ENCODE measurements at regions not wholly inside any gene's neighbourhood (a gene's known extent, or its start where the extent isn't known, plus 50 kb on each side); places are given as distances from the start of the nearest gene placed in this dataset.

- DNase-seq (ENCODE audit: low read depth in 4 of 4, low spot score in 3 of 4): no peak
Measured at GRCh38 chr2:237213315-237214022, 127.8 kb downstream of the COPS8 start.

GRCh38 chr2:237214030-237214675 is 128.5 kb downstream of the COPS8 start:
- DNase-seq (ENCODE audit: low read depth in 4 of 4, low spot score in 3 of 4): no peak

- no peak for DNase-seq (ENCODE audit: low read depth in 4 of 4, low spot score in 3 of 4)
Measured at GRCh38 chr2:237214963-237215362, 129.3 kb downstream of the COPS8 start.

- DNase-seq (ENCODE audit: low read depth in 4 of 4, low spot score in 3 of 4): no peak
Measured at GRCh38 chr2:237217995-237218616, 132.4 kb downstream of the COPS8 start.

- DNase-seq (ENCODE audit: low read depth in 4 of 4, low spot score in 3 of 4): no peak
Measured at GRCh38 chr2:237218756-237219155, 133.1 kb downstream of the COPS8 start.

GRCh38 chr2:237219826-237220225 is 134.1 kb downstream of the COPS8 start:
- DNase-seq (ENCODE audit: low read depth in 4 of 4, low spot score in 3 of 4): no peak

- no peak for DNase-seq (ENCODE audit: low read depth in 4 of 4, low spot score in 3 of 4)
Measured at GRCh38 chr2:237221443-237221842, 135.8 kb downstream of the COPS8 start.

GRCh38 chr2:237222178-237222577 is 136.5 kb downstream of the COPS8 start:
- no peak for DNase-seq (ENCODE audit: low read depth in 4 of 4, low spot score in 3 of 4)

GRCh38 chr2:237222601-237223041 is 136.9 kb downstream of the COPS8 start:
- no peak for DNase-seq (ENCODE audit: low read depth in 4 of 4, low spot score in 3 of 4)

GRCh38 chr2:237223201-237223861 is 137.6 kb downstream of the COPS8 start:
- no peak for DNase-seq (ENCODE audit: low read depth in 4 of 4, low spot score in 3 of 4)

GRCh38 chr2:237227190-237227589 is 141.5 kb downstream of the COPS8 start:
- DNase-seq (ENCODE audit: low read depth in 4 of 4, low spot score in 3 of 4): no peak

GRCh38 chr2:237227592-237228280 is 142.0 kb downstream of the COPS8 start:
- no peak for DNase-seq (ENCODE audit: low read depth in 4 of 4, low spot score in 3 of 4)

- no peak for DNase-seq (ENCODE audit: low read depth in 4 of 4, low spot score in 3 of 4)
Measured at GRCh38 chr2:237228281-237228625, 142.6 kb downstream of the COPS8 start.

GRCh38 chr2:237229905-237230304 is 144.2 kb downstream of the COPS8 start:
- DNase-seq (ENCODE audit: low read depth in 4 of 4, low spot score in 3 of 4): no peak

- no peak for DNase-seq (ENCODE audit: low read depth in 4 of 4, low spot score in 3 of 4)
Measured at GRCh38 chr2:237230355-237230754, 144.7 kb downstream of the COPS8 start.

GRCh38 chr2:237231593-237231992 is 145.9 kb downstream of the COPS8 start:
- no peak for DNase-seq (ENCODE audit: low read depth in 4 of 4, low spot score in 3 of 4)

- no peak for DNase-seq (ENCODE audit: low read depth in 4 of 4, low spot score in 3 of 4)
Measured at GRCh38 chr2:237232166-237232565, 146.5 kb downstream of the COPS8 start.

- DNase-seq (ENCODE audit: low read depth in 4 of 4, low spot score in 3 of 4): no peak
Measured at GRCh38 chr2:237234268-237234667, 148.6 kb downstream of the COPS8 start.

GRCh38 chr2:237235383-237236095 is 149.8 kb downstream of the COPS8 start:
- DNase-seq (ENCODE audit: low read depth in 4 of 4, low spot score in 3 of 4): no peak

- DNase-seq (ENCODE audit: low read depth in 4 of 4, low spot score in 3 of 4): no peak
Measured at GRCh38 chr2:237236188-237236587, 150.5 kb downstream of the COPS8 start.

Measured in left renal pelvis (tissue), 4 donors.